Ovary (tissue), 7 donors: ENCODE measurements at regions not wholly inside any gene's neighbourhood (a gene's known extent, or its start where the extent isn't known, plus 50 kb on each side); places are given as distances from the start of the nearest gene placed in this dataset.

Experiments
- DNase-seq, 5 donors: peaks; one replicate each; pipeline ENCODE4 v3.0.0-alpha.2; 2019 to 2020
- H3K27ac ChIP-seq, 2 donors: fragments of 200-600 bp; one replicate each; pipeline versions ENCODE4 v1.5.1 to v1.8.0; 2019 to 2022
- H3K27me3 ChIP-seq: fragments of 200-600 bp; one replicate; pipeline ENCODE4 v1.8.0; 2022
- H3K36me3 ChIP-seq: fragments of 200-600 bp; sonication (generic); one replicate; pipeline ENCODE4 v1.5.1; 2019
- H3K4me1 ChIP-seq: one replicate; pipeline ENCODE4 v1.8.1; 2013; ENCODE audit warnings: mild to moderate bottlenecking, moderate library complexity; ENCODE audit not compliant: insufficient read depth
- H3K4me3 ChIP-seq: fragments of 200-600 bp; sonication (generic); one replicate; pipeline ENCODE4 v1.5.1; 2017
- H3K9me3 ChIP-seq, 2 donors: fragments of 200-600 bp in 1 of 2; sonication (generic) in 1 of 2; one replicate each; pipeline versions ENCODE4 v1.5.1 to v1.8.1; 2013 to 2019; ENCODE audit warnings: mild to moderate bottlenecking in 1 of 2, moderate library complexity in 1 of 2
- CTCF ChIP-seq, 3 donors: fragments of 450-650 bp in 2 of 3; fragments of 200-600 bp in 1 of 3; IDR thresholded peaks; one replicate each; pipeline versions ENCODE4 v1.5.1 to v1.8.0; 2016 to 2022; ENCODE audit warnings: antibody characterized with exemption in 3 of 3, mild to moderate bottlenecking in 1 of 3
- EP300 ChIP-seq: sonication (generic); formaldehyde crosslinking; IDR thresholded peaks from one replicate; pipeline ENCODE4 v1.6.1; 2017; ENCODE audit warnings: antibody characterized with exemption
- POLR2A ChIP-seq: fragments of 450-650 bp; IDR thresholded peaks from one replicate; pipeline ENCODE4 v1.6.1; 2017; ENCODE audit warnings: antibody characterized with exemption, mild to moderate bottlenecking, moderate library complexity
- WGBS, 3 donors: extraction: QIAGEN DNeasy Blood & Tissue Kit in 1 of 3; methylation state at CpG; one replicate each; pipeline versions ENCODE4 v1.1.5 to v1.1.7; 2013 to 2017; 5-methylcytosine and 5-hydroxymethylcytosine counted together
- intact Hi-C, 4 donors: fragments of 100-400 bp; cut with DNase I; formaldehyde crosslinking; loops; one replicate each; pipeline versions ENCODE4 v1.11.0 to v1.15.1; 2022 to 2023
- donor health status: DM: no; HTN: no; CAD: no; lungs with moderate emphysema.
- donor health status: DM: no; HTN: no; CAD: no.
- donor health status: Bipolar disorder and iron deficiency.
- donor health status: DM: no; HTN: no; CAD: no.
- donor health status: DM: yes; HTN: yes; CAD: no.

DNA sequence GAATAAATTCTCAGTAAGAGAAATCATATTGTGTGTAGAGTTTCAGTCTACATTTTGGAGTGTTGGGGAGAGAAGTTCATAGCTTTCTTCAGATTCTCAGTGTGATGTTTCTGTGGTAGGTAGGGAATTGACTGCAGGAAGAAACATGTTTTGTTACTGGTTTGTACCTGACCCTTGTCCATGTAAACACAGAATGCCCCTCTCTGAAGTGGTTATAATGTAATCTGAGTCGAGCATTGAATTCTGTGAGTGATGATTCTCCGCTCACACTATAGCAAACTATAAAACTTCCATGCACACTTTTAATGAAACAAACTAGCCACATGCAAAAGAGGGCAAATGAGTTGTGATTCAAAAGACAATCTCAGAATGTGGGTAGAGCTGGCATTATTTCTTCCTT, 433.2 kb downstream of the USP25 start:
- Histone ChIP-seq H3K9me3 (no peaks in the 10 kb centered on the region), H3K4me3 (no peak overlapping the region), H3K27me3 (no peaks in the 10 kb centered on the region), H3K36me3 (no peaks in the 10 kb centered on the region), H3K27ac (no peak overlapping the region), H3K4me1 (no peaks in the 10 kb centered on the region)
- intact Hi-C loops: no loop called here
- no peak for DNase-seq
- WGBS, 3 donors: 67 to 84% (median 68%) methylated on average over 2 of the region's 2 CpGs
- no peak for TF ChIP-seq CTCF (IDR thresholded peaks at IDR 0.05)
- TF ChIP-seq POLR2A: no peak
- TF ChIP-seq EP300: no peak

DNA sequence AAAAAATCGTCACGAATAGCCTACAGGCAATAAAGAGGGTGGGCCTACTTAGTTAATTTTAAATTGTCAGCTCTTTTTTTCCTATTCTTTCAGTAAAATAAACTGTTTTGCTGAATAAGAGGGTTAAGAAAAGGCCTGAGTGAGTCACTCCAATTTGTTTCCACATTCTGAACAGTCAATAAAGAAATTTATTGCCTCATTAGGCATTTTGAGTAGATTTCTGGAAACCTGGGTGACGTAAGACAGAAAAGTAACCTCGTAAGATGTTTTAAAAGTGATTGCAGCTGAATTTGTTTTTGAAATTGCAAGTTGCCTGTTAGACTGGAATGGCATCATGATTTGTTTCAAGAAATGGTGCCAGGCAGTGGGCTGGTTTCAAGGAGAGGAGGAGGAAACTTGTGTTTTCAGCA, 439.3 kb downstream of the USP25 start:
- TF ChIP-seq EP300 (no peak), POLR2A (no peak), CTCF (IDR thresholded peaks at IDR 0.05) (no peak)
- H3K4me1 ChIP-seq: peaks cover 1% of the 10 kb centered on the region
- no peaks in the 10 kb centered on the region for H3K27me3 ChIP-seq
- DNase-seq: peak in 1 of 5 donors; percentile 32
- H3K27ac ChIP-seq: peak overlapping the region in 1 of 2 donors; percentile 47
- no peaks in the 10 kb centered on the region for H3K36me3 ChIP-seq
- 20 to 41% (median 24%) methylated on average over 4 of the region's 4 CpGs for WGBS, 3 donors
- no peak overlapping the region for H3K4me3 ChIP-seq
- intact Hi-C loops: no loop called here
- H3K9me3 ChIP-seq: no peaks in the 10 kb centered on the region

DNA sequence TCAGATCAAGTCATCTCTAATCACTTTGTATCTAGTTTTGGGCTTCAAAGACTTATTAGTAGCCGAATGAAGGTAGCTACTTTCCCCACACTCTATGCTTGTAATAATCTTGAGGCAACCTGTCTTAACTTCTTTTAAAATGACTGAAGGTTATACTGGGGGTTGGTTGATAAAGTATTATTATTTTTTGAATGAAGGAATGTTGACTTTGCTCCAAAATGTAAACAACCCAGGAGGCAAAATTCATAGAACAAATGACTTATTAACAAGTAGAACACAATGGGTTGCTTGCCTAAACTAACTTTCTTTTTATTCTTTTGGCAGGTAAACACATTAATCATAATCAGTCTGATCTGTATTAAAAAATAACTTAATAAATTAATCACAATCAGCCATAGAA, 440.0 kb downstream of the USP25 start:
- WGBS, 3 donors: 74 to 88% (median 87%) methylated on average over 1 of the region's 1 CpG
- peak overlapping the region in 1 of 2 donors; percentile 47 for H3K27ac ChIP-seq
- DNase-seq: no peak
- TF ChIP-seq CTCF (IDR thresholded peaks at IDR 0.05) (no peak), POLR2A (no peak), EP300 (no peak)
- no peaks in the 10 kb centered on the region for H3K36me3 ChIP-seq
- H3K27me3 ChIP-seq: no peaks in the 10 kb centered on the region
- intact Hi-C loops: no loop called here
- no peak overlapping the region for H3K4me3 ChIP-seq
- H3K9me3 ChIP-seq: no peaks in the 10 kb centered on the region
- peaks cover 1% of the 10 kb centered on the region for H3K4me1 ChIP-seq

DNA sequence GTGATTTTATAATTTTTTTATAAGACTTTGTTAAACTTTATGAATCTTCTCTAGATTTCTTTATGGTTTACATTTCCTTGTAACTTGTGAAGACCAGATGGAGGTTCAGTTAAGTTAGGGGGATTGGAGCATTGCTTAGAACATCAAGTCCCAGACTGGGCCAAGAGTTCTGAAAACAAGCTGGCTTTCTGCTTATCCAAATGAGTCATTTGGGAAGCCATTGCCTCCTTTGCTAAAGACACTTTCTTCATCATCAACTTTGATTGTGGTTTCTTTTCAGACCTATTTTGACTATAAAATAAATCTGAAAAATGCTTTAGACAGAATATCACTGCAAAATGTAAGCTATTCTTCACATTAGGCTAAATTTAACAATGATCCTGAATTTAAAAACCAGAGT, 446.8 kb downstream of the USP25 start:
- H3K9me3 ChIP-seq: no peaks in the 10 kb centered on the region
- intact Hi-C loops: no loop called here
- peak overlapping the region in 1 of 2 donors; percentile 51 for H3K27ac ChIP-seq
- H3K27me3 ChIP-seq: no peaks in the 10 kb centered on the region
- TF ChIP-seq CTCF (IDR thresholded peaks at IDR 0.05) (no peak), EP300 (no peak), POLR2A (no peak)
- peak in 2 of 5 donors; percentile 27 to 47 for DNase-seq
- no peaks in the 10 kb centered on the region for H3K36me3 ChIP-seq
- no peak overlapping the region for H3K4me3 ChIP-seq
- peaks cover 3% of the 10 kb centered on the region for H3K4me1 ChIP-seq

DNA sequence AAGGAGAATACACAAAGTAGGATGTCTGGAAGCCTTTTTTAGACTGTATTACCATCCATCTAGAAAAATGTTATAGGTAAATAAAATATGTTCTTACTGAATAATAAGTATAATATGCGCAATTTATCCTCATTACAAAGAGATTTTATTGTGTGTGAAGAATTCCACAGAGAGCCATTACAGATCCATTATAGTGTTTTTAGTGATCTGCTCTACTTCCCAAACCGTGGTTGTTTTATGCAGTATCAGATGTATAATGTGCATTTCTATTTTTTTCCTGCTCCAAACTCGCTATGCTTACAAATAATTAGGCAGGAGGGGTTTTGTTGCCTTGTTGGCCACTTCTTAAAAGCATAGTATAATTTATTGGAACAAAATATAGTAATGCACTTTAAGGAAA, 447.8 kb downstream of the USP25 start:
- no peaks in the 10 kb centered on the region for H3K27me3 ChIP-seq
- 76 to 97% (median 94%) methylated on average over 3 of the region's 3 CpGs for WGBS, 3 donors
- TF ChIP-seq EP300 (no peak), POLR2A (no peak), CTCF (IDR thresholded peaks at IDR 0.05) (no peak)
- no peaks in the 10 kb centered on the region for H3K9me3 ChIP-seq
- peaks cover 3% of the 10 kb centered on the region for H3K4me1 ChIP-seq
- H3K36me3 ChIP-seq: no peaks in the 10 kb centered on the region
- intact Hi-C loops: no loop called here
- H3K4me3 ChIP-seq: no peak overlapping the region
- H3K27ac ChIP-seq: peak overlapping the region in 1 of 2 donors; percentile 51
- DNase-seq: no peak
